Liver (tissue), 8 donors: ENCODE measurements at regions not wholly inside any gene's neighbourhood (a gene's known extent, or its start where the extent isn't known, plus 50 kb on each side); places are given as distances from the start of the nearest gene placed in this dataset.

Source experiments
- DNase-seq: peaks from one replicate; pipeline ENCODE4 v3.0.0-alpha.2; 2017; ENCODE audit warnings: low spot score
- H3K27ac ChIP-seq, 2 donors: one replicate each; pipeline ENCODE4 v1.7.0; 2013; ENCODE audit warnings: inconsistent platforms in 2 of 2, low read length in 2 of 2, control low read depth in 1 of 2, low read depth in 1 of 2, mild to moderate bottlenecking in 1 of 2
- H3K27me3 ChIP-seq, 4 donors: one replicate each; pipeline versions ENCODE4 v1.6.1 to v1.7.0; 2013; ENCODE audit warnings: low read length in 3 of 4, inconsistent platforms in 1 of 4, mild to moderate bottlenecking in 1 of 4, moderate library complexity in 1 of 4; ENCODE audit not compliant: control insufficient read depth in 4 of 4, insufficient read depth in 4 of 4
- H3K36me3 ChIP-seq, 4 donors: one replicate each; pipeline versions ENCODE4 v1.6.1 to v1.7.0; 2013; ENCODE audit warnings: low read length in 3 of 4, mild to moderate bottlenecking in 3 of 4, low read depth in 1 of 4, moderate library complexity in 1 of 4; ENCODE audit not compliant: control insufficient read depth in 4 of 4, insufficient read depth in 3 of 4
- H3K4me1 ChIP-seq, 4 donors: one replicate each; pipeline versions ENCODE4 v1.6.1 to v1.7.0; 2013; ENCODE audit warnings: low read length in 3 of 4, mild to moderate bottlenecking in 3 of 4, moderate library complexity in 1 of 4; ENCODE audit not compliant: control insufficient read depth in 4 of 4, insufficient read depth in 4 of 4
- H3K4me3 ChIP-seq, 3 donors: one replicate each; pipeline versions ENCODE4 v1.6.1 to v1.7.0; 2013; ENCODE audit warnings: low read length in 3 of 3, control low read depth in 1 of 3, low read depth in 1 of 3, mild to moderate bottlenecking in 1 of 3
- H3K9ac ChIP-seq, 2 donors: one replicate each; pipeline ENCODE4 v1.7.0; 2013; ENCODE audit warnings: low read length in 2 of 2, mild to moderate bottlenecking in 2 of 2, moderate library complexity in 2 of 2, control low read depth in 1 of 2, low read depth in 1 of 2
- H3K9me3 ChIP-seq, 4 donors: one replicate each; pipeline versions ENCODE4 v1.6.1 to v1.7.0; 2013; ENCODE audit warnings: low read length in 3 of 4; ENCODE audit not compliant: control insufficient read depth in 4 of 4
- EGR1 ChIP-seq, 2 donors: IDR thresholded peaks; 2 replicates each; pipeline ENCODE4 v1.6.1; 2016 to 2018; ENCODE audit warnings: antibody characterized with exemption in 2 of 2, low read depth in 2 of 2
- FOXA1 ChIP-seq: IDR thresholded peaks from 2 replicates; pipeline ENCODE4 v1.6.1; 2016; ENCODE audit warnings: antibody characterized with exemption
- FOXA2 ChIP-seq: IDR thresholded peaks from 2 replicates; pipeline ENCODE4 v1.6.1; 2016; ENCODE audit warnings: antibody characterized with exemption
- GABPA ChIP-seq, 2 donors: IDR thresholded peaks in 1 of 2; conservative IDR thresholded peaks in 1 of 2; 2 replicates each; pipeline ENCODE4 v1.6.1; 2016; ENCODE audit warnings: antibody characterized with exemption in 2 of 2, mild to moderate bottlenecking in 1 of 2, moderate library complexity in 1 of 2
- HNF4A ChIP-seq, 2 donors: conservative IDR thresholded peaks; 2 replicates each; pipeline ENCODE4 v1.6.1; 2016; ENCODE audit warnings: antibody characterized with exemption in 2 of 2, mild to moderate bottlenecking in 2 of 2
- HNF4G ChIP-seq: IDR thresholded peaks from 2 replicates; pipeline ENCODE4 v1.6.1; 2016; ENCODE audit warnings: antibody characterized with exemption
- JUND ChIP-seq, 2 donors: IDR thresholded peaks; 2 replicates each; pipeline ENCODE4 v1.6.1; 2016; ENCODE audit warnings: antibody characterized with exemption in 2 of 2
- NR2F2 ChIP-seq: IDR thresholded peaks from 2 replicates; pipeline ENCODE4 v1.6.1; 2016; ENCODE audit warnings: antibody characterized with exemption
- RAD21 ChIP-seq, 2 donors: IDR thresholded peaks; 2 replicates each; pipeline ENCODE4 v1.6.1; 2016; ENCODE audit warnings: antibody characterized with exemption in 2 of 2, mild to moderate bottlenecking in 2 of 2
- RXRA ChIP-seq, 2 donors: IDR thresholded peaks; 2 replicates each; pipeline ENCODE4 v1.6.1; 2017 to 2018; ENCODE audit warnings: antibody characterized with exemption in 2 of 2, mild to moderate bottlenecking in 1 of 2
- TAF1 ChIP-seq: conservative IDR thresholded peaks from 2 replicates; pipeline ENCODE4 v1.6.1; 2016; ENCODE audit warnings: antibody characterized with exemption, mild to moderate bottlenecking
- YY1 ChIP-seq: IDR thresholded peaks from 2 replicates; pipeline ENCODE4 v1.6.1; 2016; ENCODE audit warnings: antibody characterized with exemption, mild to moderate bottlenecking
- ZBTB33 ChIP-seq: IDR thresholded peaks from 2 replicates; pipeline ENCODE4 v1.6.1; 2016; ENCODE audit warnings: antibody characterized with exemption
- WGBS: extraction: QIAGEN DNeasy Blood & Tissue Kit; methylation state at CpG from one replicate; pipeline ENCODE4 v1.1.7; 2013; 5-methylcytosine and 5-hydroxymethylcytosine counted together
- TF ChIP-seq, protein P1 (sequence below): fragments of 150-350 bp; IDR thresholded peaks from 2 replicates; pipeline ENCODE4 v1.5.1; 2017; ENCODE audit warnings: improper control_type of control experiment, low read depth, low read length; ENCODE audit not compliant: missing input control
- TF ChIP-seq, protein P2 (sequence below): IDR thresholded peaks from 2 replicates; pipeline ENCODE4 v1.6.1; 2016; ENCODE audit warnings: antibody characterized with exemption
- TF ChIP-seq, protein P3 (sequence below): IDR thresholded peaks from 2 replicates; pipeline ENCODE4 v1.6.1; 2016; ENCODE audit warnings: antibody characterized with exemption
- TF ChIP-seq, protein P4 (sequence below): IDR thresholded peaks from 2 replicates; pipeline ENCODE4 v1.6.1; 2016; ENCODE audit warnings: antibody characterized with exemption, mild to moderate bottlenecking
- donor health status: healthy.
- donor health status: healthy.
- donor health status: healthy.
- donor health status: healthy.
- donor health status: healthy.

DNA sequence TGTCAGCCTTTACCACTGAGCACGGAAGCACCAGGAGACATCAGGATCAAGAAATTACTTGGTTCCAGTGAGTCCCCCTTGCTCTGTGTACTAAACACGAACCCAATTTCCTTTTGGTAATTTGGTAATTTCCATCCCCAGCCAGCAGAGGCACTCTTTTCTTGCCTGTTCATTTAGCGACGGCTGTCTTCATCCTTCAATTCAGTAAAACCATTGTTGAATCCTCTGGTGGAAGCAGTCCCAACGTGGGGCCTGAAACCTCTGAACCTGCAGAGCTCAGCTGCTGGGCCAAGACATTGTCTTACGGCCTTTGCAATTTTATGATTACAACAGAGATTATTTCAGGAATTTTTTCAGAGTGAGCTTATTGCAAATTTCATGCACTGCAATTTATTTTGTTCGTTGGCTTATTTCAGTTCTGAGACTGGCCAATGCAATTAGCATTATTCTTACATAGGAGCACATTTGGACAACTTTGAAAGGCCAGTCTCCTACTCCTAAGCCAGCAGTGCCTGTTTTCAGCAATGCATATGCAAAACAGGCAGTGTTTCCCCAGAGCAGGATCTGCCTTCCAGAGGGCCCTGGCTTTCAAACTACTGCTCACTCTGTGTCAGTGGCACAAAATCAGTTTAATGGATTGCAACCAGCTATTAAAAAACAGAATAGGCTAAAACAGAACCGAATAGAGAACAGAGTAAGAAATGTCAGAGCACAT lies 372.9 kb upstream of the TMEM132C start:
- H3K9ac ChIP-seq = no peak overlapping the region
- no peaks in the 10 kb centered on the region for H3K4me1 ChIP-seq
- 40% methylated on average over 8 of the region's 8 CpGs for WGBS
- H3K27me3 ChIP-seq = no peaks in the 10 kb centered on the region
- H3K4me3 ChIP-seq = no peak overlapping the region
- no peaks in the 10 kb centered on the region for H3K36me3 ChIP-seq
- TF ChIP-seq RAD21 (IDR thresholded peaks at IDR 0.05) (peak; percentile 16 to 39), GABPA (IDR thresholded peaks at IDR 0.05 in 1 of 2, conservative IDR thresholded peaks at IDR 0.05 in 1 of 2) (no peak)
- TF ChIP-seq, protein P1, sequence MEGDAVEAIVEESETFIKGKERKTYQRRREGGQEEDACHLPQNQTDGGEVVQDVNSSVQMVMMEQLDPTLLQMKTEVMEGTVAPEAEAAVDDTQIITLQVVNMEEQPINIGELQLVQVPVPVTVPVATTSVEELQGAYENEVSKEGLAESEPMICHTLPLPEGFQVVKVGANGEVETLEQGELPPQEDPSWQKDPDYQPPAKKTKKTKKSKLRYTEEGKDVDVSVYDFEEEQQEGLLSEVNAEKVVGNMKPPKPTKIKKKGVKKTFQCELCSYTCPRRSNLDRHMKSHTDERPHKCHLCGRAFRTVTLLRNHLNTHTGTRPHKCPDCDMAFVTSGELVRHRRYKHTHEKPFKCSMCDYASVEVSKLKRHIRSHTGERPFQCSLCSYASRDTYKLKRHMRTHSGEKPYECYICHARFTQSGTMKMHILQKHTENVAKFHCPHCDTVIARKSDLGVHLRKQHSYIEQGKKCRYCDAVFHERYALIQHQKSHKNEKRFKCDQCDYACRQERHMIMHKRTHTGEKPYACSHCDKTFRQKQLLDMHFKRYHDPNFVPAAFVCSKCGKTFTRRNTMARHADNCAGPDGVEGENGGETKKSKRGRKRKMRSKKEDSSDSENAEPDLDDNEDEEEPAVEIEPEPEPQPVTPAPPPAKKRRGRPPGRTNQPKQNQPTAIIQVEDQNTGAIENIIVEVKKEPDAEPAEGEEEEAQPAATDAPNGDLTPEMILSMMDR = peak; percentile 31
- H3K27ac ChIP-seq = no peak overlapping the region
- DNase-seq = no peak
- H3K9me3 ChIP-seq = peaks cover 0 to 1% (median 0%) of the 10 kb centered on the region in 4 donors

GRCh38 chr12:127896661-127897060 lies 370.3 kb upstream of the TMEM132C start:
- no peak for TF ChIP-seq RXRA (IDR thresholded peaks at IDR 0.05)
- TF ChIP-seq EGR1 (IDR thresholded peaks at IDR 0.05; ENCODE audit: low read depth in 2 of 2) = no peak
- TF ChIP-seq HNF4A (conservative IDR thresholded peaks at IDR 0.05) = no peak
- TF ChIP-seq GABPA (IDR thresholded peaks at IDR 0.05 in 1 of 2, conservative IDR thresholded peaks at IDR 0.05 in 1 of 2) = no peak
- no peak for TF ChIP-seq RAD21 (IDR thresholded peaks at IDR 0.05)
- TF ChIP-seq JUND (IDR thresholded peaks at IDR 0.05) = no peak
- TF ChIP-seq HNF4G = no peak
- TF ChIP-seq, protein P2, sequence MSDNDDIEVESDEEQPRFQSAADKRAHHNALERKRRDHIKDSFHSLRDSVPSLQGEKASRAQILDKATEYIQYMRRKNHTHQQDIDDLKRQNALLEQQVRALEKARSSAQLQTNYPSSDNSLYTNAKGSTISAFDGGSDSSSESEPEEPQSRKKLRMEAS = no peak
- TF ChIP-seq FOXA2 = no peak
- TF ChIP-seq, protein P3, sequence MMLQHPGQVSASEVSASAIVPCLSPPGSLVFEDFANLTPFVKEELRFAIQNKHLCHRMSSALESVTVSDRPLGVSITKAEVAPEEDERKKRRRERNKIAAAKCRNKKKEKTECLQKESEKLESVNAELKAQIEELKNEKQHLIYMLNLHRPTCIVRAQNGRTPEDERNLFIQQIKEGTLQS = no peak
- no peak for TF ChIP-seq FOXA1
- no peak for TF ChIP-seq NR2F2
- TF ChIP-seq, protein P4, sequence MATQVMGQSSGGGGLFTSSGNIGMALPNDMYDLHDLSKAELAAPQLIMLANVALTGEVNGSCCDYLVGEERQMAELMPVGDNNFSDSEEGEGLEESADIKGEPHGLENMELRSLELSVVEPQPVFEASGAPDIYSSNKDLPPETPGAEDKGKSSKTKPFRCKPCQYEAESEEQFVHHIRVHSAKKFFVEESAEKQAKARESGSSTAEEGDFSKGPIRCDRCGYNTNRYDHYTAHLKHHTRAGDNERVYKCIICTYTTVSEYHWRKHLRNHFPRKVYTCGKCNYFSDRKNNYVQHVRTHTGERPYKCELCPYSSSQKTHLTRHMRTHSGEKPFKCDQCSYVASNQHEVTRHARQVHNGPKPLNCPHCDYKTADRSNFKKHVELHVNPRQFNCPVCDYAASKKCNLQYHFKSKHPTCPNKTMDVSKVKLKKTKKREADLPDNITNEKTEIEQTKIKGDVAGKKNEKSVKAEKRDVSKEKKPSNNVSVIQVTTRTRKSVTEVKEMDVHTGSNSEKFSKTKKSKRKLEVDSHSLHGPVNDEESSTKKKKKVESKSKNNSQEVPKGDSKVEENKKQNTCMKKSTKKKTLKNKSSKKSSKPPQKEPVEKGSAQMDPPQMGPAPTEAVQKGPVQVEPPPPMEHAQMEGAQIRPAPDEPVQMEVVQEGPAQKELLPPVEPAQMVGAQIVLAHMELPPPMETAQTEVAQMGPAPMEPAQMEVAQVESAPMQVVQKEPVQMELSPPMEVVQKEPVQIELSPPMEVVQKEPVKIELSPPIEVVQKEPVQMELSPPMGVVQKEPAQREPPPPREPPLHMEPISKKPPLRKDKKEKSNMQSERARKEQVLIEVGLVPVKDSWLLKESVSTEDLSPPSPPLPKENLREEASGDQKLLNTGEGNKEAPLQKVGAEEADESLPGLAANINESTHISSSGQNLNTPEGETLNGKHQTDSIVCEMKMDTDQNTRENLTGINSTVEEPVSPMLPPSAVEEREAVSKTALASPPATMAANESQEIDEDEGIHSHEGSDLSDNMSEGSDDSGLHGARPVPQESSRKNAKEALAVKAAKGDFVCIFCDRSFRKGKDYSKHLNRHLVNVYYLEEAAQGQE = no peak
- no peak for TF ChIP-seq ZBTB33
- TF ChIP-seq YY1 = no peak
- TF ChIP-seq TAF1 = no peak
- Histone ChIP-seq H3K4me3 (no peak overlapping the region), H3K4me1 (no peaks in the 10 kb centered on the region), H3K27ac (no peak overlapping the region), H3K9ac (no peak overlapping the region), H3K27me3 (no peaks in the 10 kb centered on the region), H3K36me3 (no peaks in the 10 kb centered on the region), H3K9me3 (no peaks in the 10 kb centered on the region)
- no peak for DNase-seq
- WGBS = 51% methylated on average over 4 of the region's 4 CpGs
